Upper lobe of left lung (tissue), 4 donors: ENCODE measurements at regions not wholly inside any gene's neighbourhood (a gene's known extent, or its start where the extent isn't known, plus 50 kb on each side); places are given as distances from the start of the nearest gene placed in this dataset.

ENCODE experiments used
- EP300 ChIP-seq, 4 donors: sonication (generic); formaldehyde crosslinking; IDR thresholded peaks; one replicate each; pipeline ENCODE4 v1.5.1; 2017; ENCODE audit warnings: antibody characterized with exemption in 4 of 4, control low read depth in 2 of 4
- TF ChIP-seq, protein P1 (sequence below), 6 experiments: fragments of 450-650 bp in 4 of 6; fragments of 200-600 bp in 2 of 6; sonication (generic) in 2 of 6; IDR thresholded peaks; one replicate each; pipeline ENCODE4 v1.5.1; 2016 to 2019; ENCODE audit warnings: antibody characterized with exemption in 6 of 6

DNA sequence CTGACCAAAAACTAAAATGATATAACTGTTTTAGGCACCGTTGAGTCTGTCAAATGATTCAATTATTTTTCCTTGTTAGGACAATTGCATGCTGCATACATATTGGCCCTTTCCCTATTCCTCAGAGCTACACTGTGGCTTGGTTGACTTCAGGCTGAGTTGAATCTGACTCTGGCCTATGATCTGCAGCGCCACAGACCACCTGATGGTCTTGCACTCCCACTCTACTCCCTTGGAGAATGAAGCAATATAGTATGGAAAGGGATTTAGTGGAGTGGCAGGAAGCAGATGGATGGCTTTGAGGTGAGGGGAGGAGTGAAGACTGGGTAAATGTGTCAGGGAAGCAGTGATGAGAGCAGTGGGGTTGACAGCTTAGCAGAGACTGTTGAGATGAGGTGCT lies 579.0 kb upstream of the STXBP6 start:
- TF ChIP-seq EP300 (IDR thresholded peaks at IDR 0.05), result no peak
- TF ChIP-seq, protein P1, sequence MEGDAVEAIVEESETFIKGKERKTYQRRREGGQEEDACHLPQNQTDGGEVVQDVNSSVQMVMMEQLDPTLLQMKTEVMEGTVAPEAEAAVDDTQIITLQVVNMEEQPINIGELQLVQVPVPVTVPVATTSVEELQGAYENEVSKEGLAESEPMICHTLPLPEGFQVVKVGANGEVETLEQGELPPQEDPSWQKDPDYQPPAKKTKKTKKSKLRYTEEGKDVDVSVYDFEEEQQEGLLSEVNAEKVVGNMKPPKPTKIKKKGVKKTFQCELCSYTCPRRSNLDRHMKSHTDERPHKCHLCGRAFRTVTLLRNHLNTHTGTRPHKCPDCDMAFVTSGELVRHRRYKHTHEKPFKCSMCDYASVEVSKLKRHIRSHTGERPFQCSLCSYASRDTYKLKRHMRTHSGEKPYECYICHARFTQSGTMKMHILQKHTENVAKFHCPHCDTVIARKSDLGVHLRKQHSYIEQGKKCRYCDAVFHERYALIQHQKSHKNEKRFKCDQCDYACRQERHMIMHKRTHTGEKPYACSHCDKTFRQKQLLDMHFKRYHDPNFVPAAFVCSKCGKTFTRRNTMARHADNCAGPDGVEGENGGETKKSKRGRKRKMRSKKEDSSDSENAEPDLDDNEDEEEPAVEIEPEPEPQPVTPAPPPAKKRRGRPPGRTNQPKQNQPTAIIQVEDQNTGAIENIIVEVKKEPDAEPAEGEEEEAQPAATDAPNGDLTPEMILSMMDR (IDR thresholded peaks at IDR 0.05), result no peak
